GM18909 (cell line): ENCODE measurements at regions not wholly inside any gene's neighbourhood (a gene's known extent, or its start where the extent isn't known, plus 50 kb on each side); places are given as distances from the start of the nearest gene placed in this dataset.
"Not testable (repeated sequence)": the region's sequence is repeated elsewhere in the genome, so short reads cannot be mapped to it uniquely, and the experiment has no call there.

ENCODE experiments used
- ATAC-seq: cut with Tn5 transposase; IDR thresholded peaks from one replicate; pipeline ENCODE4 v1.9.1; 2021; ENCODE audit warnings: mild to moderate bottlenecking; ENCODE audit not compliant: unreplicated experiment, poor library complexity

DNA sequence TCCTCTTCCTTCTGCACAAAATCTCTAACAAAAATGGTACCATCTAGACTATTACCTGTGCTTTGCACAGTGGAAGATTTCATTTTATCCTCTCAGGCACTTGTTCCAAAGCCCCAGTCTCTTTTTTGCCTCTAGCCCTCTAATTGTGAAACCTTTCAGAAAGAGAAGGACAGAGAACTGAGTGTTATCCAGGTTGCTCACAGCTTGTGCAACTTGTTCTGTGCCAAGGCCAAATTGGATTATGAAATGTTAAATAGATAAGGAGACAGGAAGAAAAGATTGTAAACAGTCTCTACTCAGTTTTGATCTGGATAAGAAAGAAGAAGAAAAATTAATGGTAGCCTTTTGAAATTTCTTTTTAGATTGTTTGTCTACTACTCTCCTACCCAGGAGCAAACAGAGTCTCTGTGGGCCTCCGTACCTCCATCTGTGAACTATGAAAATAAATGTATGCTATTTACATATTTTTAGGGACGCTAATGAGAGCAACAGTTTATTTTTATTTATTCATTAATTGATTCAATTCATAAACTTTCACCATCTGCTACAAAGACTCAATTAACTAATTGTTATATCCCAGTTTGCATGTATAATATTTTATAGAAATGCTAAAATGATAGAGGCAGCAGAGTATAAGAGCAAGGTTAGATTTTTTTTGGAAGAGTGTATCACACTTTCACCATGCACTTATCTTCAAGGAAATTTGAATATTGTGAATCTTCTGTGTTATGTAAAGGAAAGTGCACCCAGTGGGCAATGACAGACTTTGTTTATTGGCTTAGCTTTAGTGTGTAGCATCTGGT lies 339.0 kb upstream of the ETAA1 start:
- no peak for ATAC-seq

- ATAC-seq = no peak
Measured at GRCh38 chr2:67065046-67065445, 332.1 kb upstream of the ETAA1 start.

GRCh38 chr2:67066782-67067181 lies 330.4 kb upstream of the ETAA1 start:
- ATAC-seq = no peak

- ATAC-seq = no peak
Measured at GRCh38 chr2:67067656-67068055, 329.5 kb upstream of the ETAA1 start.

- no peak for ATAC-seq
Measured at GRCh38 chr2:67070826-67071225, 326.3 kb upstream of the ETAA1 start.

- ATAC-seq = no peak
Measured at GRCh38 chr2:67075056-67075455, 322.1 kb upstream of the ETAA1 start.

- ATAC-seq = no peak
Measured at GRCh38 chr2:67075530-67076238, 321.4 kb upstream of the ETAA1 start.

DNA sequence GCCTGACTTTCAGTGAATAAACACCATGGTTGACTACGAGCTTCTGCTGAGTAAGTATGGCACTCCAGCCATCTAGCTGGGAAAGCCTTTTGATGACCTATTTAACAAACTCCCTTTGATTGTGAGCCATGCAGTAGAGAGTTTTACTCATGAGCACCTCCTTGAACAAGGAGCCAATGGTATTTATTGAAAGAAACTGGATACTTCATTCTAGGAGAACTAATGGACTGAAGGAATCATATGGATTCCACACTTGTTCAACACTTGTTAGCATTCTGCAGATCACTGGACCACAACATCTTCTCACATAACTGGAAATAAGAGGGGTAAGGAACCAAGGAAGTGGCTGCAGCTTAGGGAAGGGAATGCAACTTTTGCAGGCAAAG lies 320.9 kb upstream of the ETAA1 start:
- ATAC-seq = no peak

DNA sequence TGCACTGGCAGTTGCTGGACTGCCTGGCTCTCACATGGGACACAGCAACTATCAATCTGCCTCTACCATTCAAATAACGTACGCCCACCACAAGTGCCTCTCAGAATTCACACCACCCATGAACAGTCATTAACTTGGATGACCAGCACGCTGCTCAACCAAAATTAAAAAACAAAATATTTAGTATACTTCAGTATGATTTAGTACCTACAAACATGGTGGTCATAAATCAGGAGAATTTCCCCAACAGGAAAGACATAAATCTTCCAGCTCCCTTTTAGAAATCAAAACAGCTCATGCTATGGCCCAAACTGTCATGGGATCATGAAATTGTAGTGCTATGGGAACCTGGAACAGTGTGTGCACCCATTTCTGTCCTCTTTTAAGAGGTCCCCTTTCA lies 317.4 kb upstream of the ETAA1 start:
- ATAC-seq = no peak

GRCh38 chr2:67082813-67083212 lies 314.3 kb upstream of the ETAA1 start:
- ATAC-seq = no peak

- ATAC-seq = no peak
Measured at GRCh38 chr2:67083951-67084350, 313.2 kb upstream of the ETAA1 start.

GRCh38 chr2:67085146-67085545 lies 312.0 kb upstream of the ETAA1 start:
- no peak for ATAC-seq

GRCh38 chr2:67091681-67092080 lies 305.5 kb upstream of the ETAA1 start:
- ATAC-seq = no peak

- ATAC-seq = no peak
Measured at GRCh38 chr2:67095121-67095520, 302.0 kb upstream of the ETAA1 start.

- ATAC-seq = no peak
Measured at GRCh38 chr2:67096886-67097285, 300.2 kb upstream of the ETAA1 start.

- no peak for ATAC-seq
Measured at GRCh38 chr2:67103157-67103556, 294.0 kb upstream of the ETAA1 start.

DNA sequence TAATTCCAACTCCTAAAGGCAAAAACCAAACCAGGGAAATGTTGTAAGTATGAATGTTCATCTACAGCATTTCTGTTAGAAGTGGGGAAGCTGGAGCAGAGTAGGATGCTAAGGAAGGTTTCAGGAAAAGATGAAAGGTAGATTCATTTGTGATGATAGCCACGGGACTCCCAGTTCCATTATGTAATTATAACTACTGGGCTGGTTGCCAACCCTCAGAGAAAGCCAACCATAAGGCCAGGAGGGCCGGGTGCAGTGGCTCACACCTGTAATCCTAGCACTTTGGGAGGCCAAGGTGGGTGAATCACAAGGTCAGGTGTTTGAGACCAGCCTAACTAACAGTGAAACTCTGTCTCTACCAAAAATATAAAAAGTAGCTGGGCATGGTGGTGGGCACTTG lies 288.9 kb upstream of the ETAA1 start:
- ATAC-seq = no peak

GRCh38 chr2:67124531-67124930 lies 272.6 kb upstream of the ETAA1 start:
- no peak for ATAC-seq

- ATAC-seq = no peak
Measured at GRCh38 chr2:67130531-67131256, 266.4 kb upstream of the ETAA1 start.

GRCh38 chr2:67131257-67131609 lies 265.9 kb upstream of the ETAA1 start:
- ATAC-seq = no peak

GRCh38 chr2:67132441-67132940 lies 264.6 kb upstream of the ETAA1 start:
- ATAC-seq = not testable (repeated sequence)
